ENCODE measurements at regions not wholly inside any gene's neighbourhood (a gene's known extent, or its start where the extent isn't known, plus 50 kb on each side); places are given as distances from the start of the nearest gene placed in this dataset.

DNA sequence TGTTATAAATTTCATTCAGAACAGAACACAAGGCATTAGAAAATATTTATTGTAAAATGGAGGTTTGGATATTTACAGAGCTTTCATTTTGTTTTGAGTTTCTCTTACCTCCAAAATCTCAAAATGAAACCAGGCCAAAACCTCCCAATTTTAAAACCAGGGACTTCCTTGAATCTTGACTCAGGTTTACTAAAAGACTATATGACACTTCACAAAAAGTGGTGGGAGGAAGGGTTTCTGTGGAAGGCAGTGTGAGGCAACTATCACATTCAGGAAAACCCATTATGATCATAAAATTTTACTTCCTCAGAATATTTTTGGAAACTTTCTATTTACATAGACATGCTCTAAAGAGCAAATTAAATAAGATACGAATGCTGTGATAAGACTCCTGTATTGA is 205.8 kb upstream of the EOMES start:
- ATAC-seq (no peak), FAIRE-seq (no peak)
- H3K27ac ChIP-seq (ENCODE audit: extremely low read depth, low read depth, low read length): no peak overlapping the region

More for the DNA sequence above, 205.8 kb upstream of the EOMES start:
- no peaks in the 10 kb centered on the region for H3K36me3 ChIP-seq (ENCODE audit: control insufficient read depth, insufficient read depth, low read length)
- H3K4me1 ChIP-seq (replicated peaks in 1 of 2; ENCODE audit: control insufficient read depth in 2 of 2, insufficient read depth in 2 of 2, low read length in 2 of 2): no peaks in the 10 kb centered on the region
- POLR2A ChIA-PET: no interaction called here
- H4K20me1 ChIP-seq (replicated peaks; ENCODE audit: control insufficient read depth, insufficient read depth, low read length): no peaks in the 10 kb centered on the region
- no peak overlapping the region for H2AFZ ChIP-seq (ENCODE audit: low read depth, low read length)
- H3K4me2 ChIP-seq (ENCODE audit: insufficient read depth, low read length): no peak overlapping the region
- in situ Hi-C loops (cut with MboI): no loop called here
- 0% methylated on average over 1 of the region's 1 CpG for WGBS (ENCODE audit: insufficient coverage, low coverage, missing lambda C conversion rate)
- H3K4me3 ChIP-seq: no peak overlapping the region
- intact Hi-C loops (cut with micrococcal nuclease): no loop called here
- no peaks in the 10 kb centered on the region for H3K9me1 ChIP-seq (ENCODE audit: control insufficient read depth, insufficient read depth, low read length)
- no peaks in the 10 kb centered on the region for H3K79me2 ChIP-seq (ENCODE audit: control insufficient read depth, insufficient read depth, low read length)
- H3K27me3 ChIP-seq (ENCODE audit: control insufficient read depth in 2 of 2, insufficient read depth in 2 of 2, low read length in 2 of 2): no peaks in the 10 kb centered on the region
- CTCF ChIA-PET (ENCODE audit: low intra/inter-chr PET ratio): no interaction called here
- H3K9ac ChIP-seq (ENCODE audit: insufficient read depth in 1 of 2, low read depth in 2 of 2, low read length in 2 of 2): no peak overlapping the region
- no TSS peak for BruUV-seq (replicated peaks)
- no peak for TF ChIP-seq ZNF253 (CRISPR knock-in tag; conservative IDR thresholded peaks at IDR 0.05)
- no peak for TF ChIP-seq KLF6 (CRISPR knock-in tag; IDR thresholded peaks at IDR 0.05; ENCODE audit: borderline replicate concordance)
- no peak for TF ChIP-seq CCNT2 (IDR thresholded peaks at IDR 0.05; ENCODE audit: borderline replicate concordance, extremely low read depth, insufficient read length, low read depth, low read length)
- TF ChIP-seq TSC22D4 (tag; IDR thresholded peaks at IDR 0.05): no peak
- TF ChIP-seq ZNF76 (CRISPR knock-in tag; IDR thresholded peaks at IDR 0.05; ENCODE audit: borderline replicate concordance): no peak
- TF ChIP-seq SMAD3 (CRISPR knock-in tag; conservative IDR thresholded peaks at IDR 0.05): no peak
- TF ChIP-seq GABPB2 (CRISPR knock-in tag; conservative IDR thresholded peaks at IDR 0.05): no peak
- TF ChIP-seq, protein P1, sequence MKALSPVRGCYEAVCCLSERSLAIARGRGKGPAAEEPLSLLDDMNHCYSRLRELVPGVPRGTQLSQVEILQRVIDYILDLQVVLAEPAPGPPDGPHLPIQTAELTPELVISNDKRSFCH (CRISPR knock-in tag; IDR thresholded peaks at IDR 0.05): no peak
- TF ChIP-seq, protein P1 (tag; IDR thresholded peaks at IDR 0.05): no peak
- TF ChIP-seq ZNF384 (IDR thresholded peaks at IDR 0.05; ENCODE audit: low read depth, low read length): no peak
- TF ChIP-seq ZNF354B (CRISPR knock-in tag; IDR thresholded peaks at IDR 0.05): no peak
- TF ChIP-seq HDAC8 (tag; IDR thresholded peaks at IDR 0.05): no peak
- TF ChIP-seq, protein P2, sequence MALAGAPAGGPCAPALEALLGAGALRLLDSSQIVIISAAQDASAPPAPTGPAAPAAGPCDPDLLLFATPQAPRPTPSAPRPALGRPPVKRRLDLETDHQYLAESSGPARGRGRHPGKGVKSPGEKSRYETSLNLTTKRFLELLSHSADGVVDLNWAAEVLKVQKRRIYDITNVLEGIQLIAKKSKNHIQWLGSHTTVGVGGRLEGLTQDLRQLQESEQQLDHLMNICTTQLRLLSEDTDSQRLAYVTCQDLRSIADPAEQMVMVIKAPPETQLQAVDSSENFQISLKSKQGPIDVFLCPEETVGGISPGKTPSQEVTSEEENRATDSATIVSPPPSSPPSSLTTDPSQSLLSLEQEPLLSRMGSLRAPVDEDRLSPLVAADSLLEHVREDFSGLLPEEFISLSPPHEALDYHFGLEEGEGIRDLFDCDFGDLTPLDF (CRISPR knock-in tag; IDR thresholded peaks at IDR 0.05): no peak
- TF ChIP-seq, protein P3, sequence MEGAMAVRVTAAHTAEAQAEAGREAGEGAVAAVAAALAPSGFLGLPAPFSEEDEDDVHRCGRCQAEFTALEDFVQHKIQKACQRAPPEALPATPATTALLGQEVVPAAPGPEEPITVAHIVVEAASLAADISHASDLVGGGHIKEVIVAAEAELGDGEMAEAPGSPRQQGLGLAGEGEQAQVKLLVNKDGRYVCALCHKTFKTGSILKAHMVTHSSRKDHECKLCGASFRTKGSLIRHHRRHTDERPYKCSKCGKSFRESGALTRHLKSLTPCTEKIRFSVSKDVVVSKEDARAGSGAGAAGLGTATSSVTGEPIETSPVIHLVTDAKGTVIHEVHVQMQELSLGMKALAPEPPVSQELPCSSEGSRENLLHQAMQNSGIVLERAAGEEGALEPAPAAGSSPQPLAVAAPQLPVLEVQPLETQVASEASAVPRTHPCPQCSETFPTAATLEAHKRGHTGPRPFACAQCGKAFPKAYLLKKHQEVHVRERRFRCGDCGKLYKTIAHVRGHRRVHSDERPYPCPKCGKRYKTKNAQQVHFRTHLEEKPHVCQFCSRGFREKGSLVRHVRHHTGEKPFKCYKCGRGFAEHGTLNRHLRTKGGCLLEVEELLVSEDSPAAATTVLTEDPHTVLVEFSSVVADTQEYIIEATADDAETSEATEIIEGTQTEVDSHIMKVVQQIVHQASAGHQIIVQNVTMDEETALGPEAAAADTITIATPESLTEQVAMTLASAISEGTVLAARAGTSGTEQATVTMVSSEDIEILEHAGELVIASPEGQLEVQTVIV (CRISPR knock-in tag; IDR thresholded peaks at IDR 0.05; ENCODE audit: borderline replicate concordance): no peak
- H3K9me3 ChIP-seq (replicated peaks; ENCODE audit: control insufficient read depth, insufficient read depth, low read depth, low read length): no peaks in the 10 kb centered on the region; the same call in none of the 2 replicates
- DNase-seq (ENCODE audit: extremely low read depth in 1 of 4, low spot score in 3 of 4): no peak

Data from K562 (cell line).